SK-N-SH (cell line): ENCODE measurements at regions not wholly inside any gene's neighbourhood (a gene's known extent, or its start where the extent isn't known, plus 50 kb on each side); places are given as distances from the start of the nearest gene placed in this dataset.
A peak's percentile ranks its signal among the peaks of the same experiment; 100 is the strongest.

Experiments
- CTCF ChIA-PET: fragments of 300-600, 350-600 bp; formaldehyde crosslinking; extraction: SDS; loops from one replicate; lab custom pipeline; 2021; lab: Yijun Ruan, JAX
- POLR2A ChIA-PET: fragments of 350-600 bp; sonication (Branson Sonifier 250); formaldehyde crosslinking; extraction: SDS; loops from one replicate; lab custom pipeline; 2020; ENCODE audit warnings: antibody characterized with exemption, inconsistent platforms; lab: Yijun Ruan, JAX
- DNase-seq: peaks from one replicate; pipeline ENCODE4 v3.0.0; 2012
- H2AFZ ChIP-seq: fragments of 200-600 bp; sonication (generic); 2 replicates; pipeline ENCODE4 v1.8.1; 2016; ENCODE audit warnings: antibody characterized with exemption, mild to moderate bottlenecking, low read depth
- H3F3A ChIP-seq: fragments of 200-600 bp; sonication (generic); replicated peaks from 2 replicates; pipeline ENCODE3; 2016; ENCODE audit warnings: antibody characterized with exemption, mild to moderate bottlenecking; ENCODE audit not compliant: insufficient read depth
- H3K27ac ChIP-seq, 2 experiments: fragments of 200-500 bp in 1 of 2; fragments of 200-600 bp in 1 of 2; sonication (Bioruptor generic) in 1 of 2; sonication (generic), shearing (Covaris generic) in 1 of 2; 2 replicates each; pipeline versions ENCODE4 v1.5.1 to v1.6.1; 2014 to 2016; ENCODE audit warnings: low read depth in 2 of 2, inconsistent platforms in 1 of 2, low read length in 1 of 2, mild to moderate bottlenecking in 1 of 2, mixed read lengths in 1 of 2
- H3K27me3 ChIP-seq: fragments of 200-600 bp; sonication (generic), shearing (Covaris generic); 2 replicates; pipeline ENCODE4 v1.6.1; 2016; ENCODE audit warnings: mixed run types; ENCODE audit not compliant: insufficient read depth
- H3K36me3 ChIP-seq, 2 experiments: fragments of 200-500 bp in 1 of 2; fragments of 200-600 bp in 1 of 2; sonication (Bioruptor generic) in 1 of 2; sonication (generic) in 1 of 2; replicated peaks in 1 of 2; 2 replicates each; pipeline versions ENCODE3 to v1.5.1; 2014 to 2016; ENCODE audit warnings: low read length in 1 of 2, mild to moderate bottlenecking in 1 of 2; ENCODE audit not compliant: insufficient read depth in 2 of 2, control insufficient read depth in 1 of 2
- H3K4me1 ChIP-seq, 2 experiments: fragments of 200-500 bp in 1 of 2; fragments of 200-600 bp in 1 of 2; sonication (Bioruptor generic) in 1 of 2; sonication (generic), shearing (Covaris generic) in 1 of 2; 2 replicates each; pipeline versions ENCODE4 v1.5.1 to v1.6.1; 2014 to 2016; ENCODE audit warnings: low read depth in 1 of 2, low read length in 1 of 2, mixed run types in 1 of 2; ENCODE audit not compliant: insufficient read depth in 2 of 2, control insufficient read depth in 1 of 2
- H3K4me2 ChIP-seq: fragments of 200-600 bp; sonication (generic), shearing (Covaris generic); 2 replicates; pipeline ENCODE4 v1.6.1; 2017; ENCODE audit warnings: mixed run types
- H3K4me3 ChIP-seq, 2 experiments: fragments of 200-500 bp in 1 of 2; fragments of 200-600 bp in 1 of 2; sonication (Bioruptor generic) in 1 of 2; sonication (generic), shearing (Covaris generic) in 1 of 2; 2 replicates each; pipeline versions ENCODE4 v1.5.1 to v1.8.1; 2014 to 2016; ENCODE audit warnings: low read depth in 2 of 2, inconsistent platforms in 1 of 2, low read length in 1 of 2, mild to moderate bottlenecking in 1 of 2, mixed read lengths in 1 of 2, moderate library complexity in 1 of 2
- H3K79me2 ChIP-seq: fragments of 200-600 bp; sonication (generic); 2 replicates; pipeline ENCODE4 v1.8.1; 2017; ENCODE audit warnings: mild to moderate bottlenecking; ENCODE audit not compliant: insufficient read depth
- H3K9ac ChIP-seq: fragments of 200-600 bp; sonication (generic); 2 replicates; pipeline ENCODE4 v1.6.1; 2017; ENCODE audit warnings: mixed run types
- H3K9me2 ChIP-seq: fragments of 200-600 bp; sonication (generic); 2 replicates; pipeline ENCODE4 v1.6.1; 2017; ENCODE audit warnings: mixed run types
- H3K9me3 ChIP-seq: fragments of 200-600 bp; sonication (generic); 2 replicates; pipeline ENCODE4 v1.6.1; 2017; ENCODE audit warnings: mixed run types, mild to moderate bottlenecking, moderate library complexity
- H4K20me1 ChIP-seq: fragments of 200-600 bp; sonication (generic); 2 replicates; pipeline ENCODE4 v1.6.1; 2017; ENCODE audit warnings: mild to moderate bottlenecking, mixed run types; ENCODE audit not compliant: insufficient read depth
- ELF1 ChIP-seq: IDR thresholded peaks from 2 replicates; pipeline ENCODE4 v1.4.0; 2012
- EZH2phosphoT487 ChIP-seq: fragments of 200-600 bp; sonication (generic); IDR thresholded peaks from 2 replicates; pipeline ENCODE4 v1.6.1; 2017; ENCODE audit warnings: low read depth, mixed run types, mild to moderate bottlenecking, antibody characterized with exemption, moderate library complexity, borderline replicate concordance
- FOXJ3 ChIP-seq: sonication (generic); formaldehyde crosslinking; IDR thresholded peaks from 2 replicates; pipeline ENCODE4 v1.5.1; 2020; ENCODE audit warnings: mild to moderate bottlenecking, missing genetic modification reagents
- GABPA ChIP-seq: IDR thresholded peaks from 2 replicates; pipeline ENCODE4 v1.4.0; 2012; ENCODE audit warnings: low read depth, mild to moderate bottlenecking
- IRF3 ChIP-seq: fragments of 150-350 bp; IDR thresholded peaks from 2 replicates; pipeline ENCODE4 v1.6.1; 2016; ENCODE audit warnings: mild to moderate bottlenecking, low read depth, low read length
- JUND ChIP-seq: IDR thresholded peaks from 2 replicates; pipeline ENCODE4 v1.4.0; 2012
- MAX ChIP-seq: IDR thresholded peaks from 2 replicates; pipeline ENCODE4 v1.4.0; 2012; ENCODE audit warnings: low read depth
- PBX3 ChIP-seq: IDR thresholded peaks from 2 replicates; pipeline ENCODE4; 2012
- POLR2AphosphoS5 ChIP-seq: IDR thresholded peaks from 2 replicates; pipeline ENCODE4 v1.6.1; 2012; ENCODE audit warnings: low read depth, low read length
- RAD21 ChIP-seq: IDR thresholded peaks from 2 replicates; pipeline ENCODE4 v1.6.1; 2012; ENCODE audit warnings: mild to moderate bottlenecking, low read length
- RCOR1 ChIP-seq: fragments of 150-350 bp; IDR thresholded peaks from 2 replicates; pipeline ENCODE4 v1.6.1; 2017; ENCODE audit warnings: antibody characterized with exemption, low read length
- RFX5 ChIP-seq: IDR thresholded peaks from 2 replicates; pipeline ENCODE4 v1.6.1; 2012; ENCODE audit warnings: mild to moderate bottlenecking, improper control_type of control experiment, low read length
- RXRA ChIP-seq: IDR thresholded peaks from 2 replicates; pipeline ENCODE4 v1.4.0; 2012; ENCODE audit warnings: low read depth, mild to moderate bottlenecking, borderline replicate concordance
- TEAD4 ChIP-seq: IDR thresholded peaks from 2 replicates; pipeline ENCODE4 v1.4.0; 2012; ENCODE audit warnings: mild to moderate bottlenecking, borderline replicate concordance; ENCODE audit not compliant: insufficient read depth
- YY1 ChIP-seq: IDR thresholded peaks from 2 replicates; pipeline ENCODE4 v1.4.0; 2012; ENCODE audit warnings: low read depth, mild to moderate bottlenecking
- ZBTB33 ChIP-seq: IDR thresholded peaks from 2 replicates; pipeline ENCODE4 v1.4.0; 2012; ENCODE audit warnings: low read depth, borderline replicate concordance
- WGBS: methylation state at CpG from one replicate; pipeline ENCODE4 v1.1.6; 2017; ENCODE audit warnings: low lambda C conversion rate; 5-methylcytosine and 5-hydroxymethylcytosine counted together

GRCh38 chr1:195376190-195376589 is 1232.0 kb downstream of the KCNT2 start (continued):
- TF ChIP-seq PBX3: no peak
- 0 out of 2 replicates have a peak, but pooled peaks have one; percentile 12 for TF ChIP-seq RAD21
- no peak for TF ChIP-seq RFX5
- TF ChIP-seq YY1: no peak

- DNase-seq: no peak
- Histone ChIP-seq H3K27me3 (no peaks in the 10 kb centered on the region), H3F3A (no peaks in the 10 kb centered on the region), H3K9me2 (no peaks in the 10 kb centered on the region), H3K36me3 (no peaks in the 10 kb centered on the region), H3K9me3 (no peaks in the 10 kb centered on the region), H3K27ac (no peak overlapping the region), H3K79me2 (no peaks in the 10 kb centered on the region), H3K4me1 (no peaks in the 10 kb centered on the region), H4K20me1 (no peaks in the 10 kb centered on the region), H3K9ac (no peak overlapping the region), H3K4me3 (no peak overlapping the region), H3K4me2 (no peak overlapping the region), H2AFZ (no peak overlapping the region)
- TF ChIP-seq PBX3 (no peak), MAX (no peak), ZBTB33 (no peak), YY1 (no peak), ELF1 (no peak), RXRA (no peak), FOXJ3 (CRISPR knock-in tag) (no peak), TEAD4 (no peak), RCOR1 (no peak)
- ChIA-PET POLR2A (no interaction called here), CTCF (no interaction called here)
- 36% methylated on average over 3 of the region's 3 CpGs for WGBS
Observed at GRCh38 chr1:195373856-195374255, 1234.4 kb downstream of the KCNT2 start.

- no peak overlapping the region for H3K9ac ChIP-seq
- no peak for DNase-seq
- no peaks in the 10 kb centered on the region for H4K20me1 ChIP-seq
- no peaks in the 10 kb centered on the region for H3K9me3 ChIP-seq
- H3K27ac ChIP-seq: no peak overlapping the region
- no peaks in the 10 kb centered on the region for H3K27me3 ChIP-seq
- CTCF ChIA-PET: no interaction called here
- POLR2A ChIA-PET: no interaction called here
- H3K79me2 ChIP-seq: no peaks in the 10 kb centered on the region
- H3K4me1 ChIP-seq: no peaks in the 10 kb centered on the region
- no peak overlapping the region for H3K4me3 ChIP-seq
- WGBS: 65% methylated on average over 8 of the region's 8 CpGs
- no peak for TF ChIP-seq JUND
- no peak for TF ChIP-seq EZH2phosphoT487
- no peak for TF ChIP-seq GABPA
- TF ChIP-seq YY1: no peak
- TF ChIP-seq POLR2AphosphoS5: no peak
- TF ChIP-seq RAD21: no peak
- no peak for TF ChIP-seq IRF3
- H3K36me3 ChIP-seq: no peaks in the 10 kb centered on the region
- no peak overlapping the region for H3K4me2 ChIP-seq
- peaks cover 2% of the 10 kb centered on the region for H3F3A ChIP-seq
- no peaks in the 10 kb centered on the region for H3K9me2 ChIP-seq
- no peak overlapping the region for H2AFZ ChIP-seq
Observed at GRCh38 chr1:195345149-195345548, 1263.1 kb downstream of the KCNT2 start.
